ENCODE measurements at regions not wholly inside any gene's neighbourhood (a gene's known extent, or its start where the extent isn't known, plus 50 kb on each side); places are given as distances from the start of the nearest gene placed in this dataset.

DNA sequence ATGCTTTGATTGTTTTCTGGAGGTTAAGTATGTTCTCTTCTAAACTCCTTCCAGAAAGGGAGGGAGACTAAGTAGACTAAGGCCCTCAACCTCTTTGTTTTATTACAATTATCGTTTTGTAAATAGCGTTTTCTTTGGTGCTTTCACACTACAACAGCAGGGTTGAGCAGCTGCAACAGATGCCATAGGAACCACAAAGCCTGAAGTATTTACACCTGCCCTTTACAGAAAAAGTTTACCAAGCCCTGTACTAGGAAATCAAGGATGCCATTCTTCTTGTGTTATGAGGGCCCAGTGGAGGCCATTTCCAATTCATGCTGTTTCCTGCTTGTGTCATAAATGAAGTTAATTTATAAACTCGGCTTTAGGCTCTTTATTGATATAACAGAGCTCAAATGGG lies 914.8 kb downstream of the DCDC2C start:
- no peak overlapping the region for H3K4me3 ChIP-seq (ENCODE audit: low read depth, low read length)
- TF ChIP-seq, protein P1, sequence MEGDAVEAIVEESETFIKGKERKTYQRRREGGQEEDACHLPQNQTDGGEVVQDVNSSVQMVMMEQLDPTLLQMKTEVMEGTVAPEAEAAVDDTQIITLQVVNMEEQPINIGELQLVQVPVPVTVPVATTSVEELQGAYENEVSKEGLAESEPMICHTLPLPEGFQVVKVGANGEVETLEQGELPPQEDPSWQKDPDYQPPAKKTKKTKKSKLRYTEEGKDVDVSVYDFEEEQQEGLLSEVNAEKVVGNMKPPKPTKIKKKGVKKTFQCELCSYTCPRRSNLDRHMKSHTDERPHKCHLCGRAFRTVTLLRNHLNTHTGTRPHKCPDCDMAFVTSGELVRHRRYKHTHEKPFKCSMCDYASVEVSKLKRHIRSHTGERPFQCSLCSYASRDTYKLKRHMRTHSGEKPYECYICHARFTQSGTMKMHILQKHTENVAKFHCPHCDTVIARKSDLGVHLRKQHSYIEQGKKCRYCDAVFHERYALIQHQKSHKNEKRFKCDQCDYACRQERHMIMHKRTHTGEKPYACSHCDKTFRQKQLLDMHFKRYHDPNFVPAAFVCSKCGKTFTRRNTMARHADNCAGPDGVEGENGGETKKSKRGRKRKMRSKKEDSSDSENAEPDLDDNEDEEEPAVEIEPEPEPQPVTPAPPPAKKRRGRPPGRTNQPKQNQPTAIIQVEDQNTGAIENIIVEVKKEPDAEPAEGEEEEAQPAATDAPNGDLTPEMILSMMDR (conservative IDR thresholded peaks at IDR 0.05; ENCODE audit: low read depth, low read length) = no peak
- DNase-seq (ENCODE audit: low read depth) = no peak

GRCh38 chr2:4618630-4619228 lies 915.4 kb downstream of the DCDC2C start:
- no peak for DNase-seq (ENCODE audit: low read depth)
- no peak overlapping the region for H3K4me3 ChIP-seq (ENCODE audit: low read depth, low read length)
- TF ChIP-seq, protein P1 (conservative IDR thresholded peaks at IDR 0.05; ENCODE audit: low read depth, low read length) = no peak

GRCh38 chr2:4628998-4629501 lies 925.7 kb downstream of the DCDC2C start:
- DNase-seq (ENCODE audit: low read depth) = no peak
- H3K4me3 ChIP-seq (ENCODE audit: low read depth, low read length) = no peak overlapping the region
- TF ChIP-seq, protein P1 (conservative IDR thresholded peaks at IDR 0.05; ENCODE audit: low read depth, low read length) = no peak

DNA sequence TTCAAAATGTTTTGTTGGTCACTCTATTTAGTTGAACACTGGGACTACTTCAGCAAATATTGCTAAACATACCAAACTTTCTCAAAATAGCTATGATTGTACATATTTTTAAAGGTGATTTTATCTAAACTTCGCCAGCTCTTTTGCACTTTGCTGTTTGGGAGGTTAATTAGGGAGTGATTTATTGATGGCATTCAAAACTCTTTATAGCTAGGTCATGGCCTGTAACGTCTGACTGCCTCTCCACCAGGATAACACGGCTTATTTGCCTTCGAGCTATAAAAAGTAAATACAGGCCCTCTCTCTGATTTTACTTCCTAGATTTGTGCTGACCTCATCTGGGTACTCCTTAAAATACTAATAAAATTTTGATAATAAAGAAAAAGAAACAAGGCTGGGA lies 931.9 kb downstream of the DCDC2C start:
- TF ChIP-seq, protein P1 (conservative IDR thresholded peaks at IDR 0.05; ENCODE audit: low read depth, low read length) = no peak
- DNase-seq (ENCODE audit: low read depth) = no peak

DNA sequence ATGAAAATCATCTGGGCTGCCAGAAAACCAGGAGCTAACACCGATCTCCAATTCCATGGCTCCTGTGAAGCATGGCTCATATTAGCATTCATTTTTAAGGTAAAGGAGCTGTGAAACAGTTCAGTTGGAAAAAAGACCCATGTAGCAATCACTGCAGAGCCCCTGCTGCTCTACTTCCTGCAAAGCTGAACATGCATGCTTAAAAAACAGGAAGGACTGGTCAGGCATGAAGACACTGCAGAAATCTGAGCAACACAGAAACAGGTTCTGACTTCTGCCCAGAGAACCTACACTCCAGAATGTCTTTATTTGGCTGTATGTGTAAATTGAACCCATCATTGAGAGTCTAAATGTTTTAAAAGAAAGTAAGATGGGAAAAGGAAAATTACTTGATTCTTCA lies 950.6 kb downstream of the DCDC2C start:
- TF ChIP-seq, protein P1 (conservative IDR thresholded peaks at IDR 0.05; ENCODE audit: low read depth, low read length) = no peak
- DNase-seq (ENCODE audit: low read depth) = no peak
- no peak overlapping the region for H3K4me3 ChIP-seq (ENCODE audit: low read depth, low read length)

More for the DNA sequence above, 931.9 kb downstream of the DCDC2C start:
- H3K4me3 ChIP-seq (ENCODE audit: low read depth, low read length) = no peak overlapping the region

- no peak for DNase-seq (ENCODE audit: low read depth)
- H3K4me3 ChIP-seq (ENCODE audit: low read depth, low read length) = no peak overlapping the region
- TF ChIP-seq, protein P1 (conservative IDR thresholded peaks at IDR 0.05; ENCODE audit: low read depth, low read length) = no peak
Observed at GRCh38 chr2:4656326-4656725, 953.0 kb downstream of the DCDC2C start.

- TF ChIP-seq, protein P1 (conservative IDR thresholded peaks at IDR 0.05; ENCODE audit: low read depth, low read length) = no peak
- H3K4me3 ChIP-seq (ENCODE audit: low read depth, low read length) = no peak overlapping the region
- no peak for DNase-seq (ENCODE audit: low read depth)
Observed at GRCh38 chr2:4662161-4662779, 958.9 kb downstream of the DCDC2C start.
